Testis (tissue), 2 donors: ENCODE measurements at regions not wholly inside any gene's neighbourhood (a gene's known extent, or its start where the extent isn't known, plus 50 kb on each side); places are given as distances from the start of the nearest gene placed in this dataset.
"Not testable (repeated sequence)": the region's sequence is repeated elsewhere in the genome, so short reads cannot be mapped to it uniquely, and the experiment has no call there.

Experiments
- DNase-seq: peaks from one replicate; pipeline ENCODE4 v3.0.0-alpha.2; 2019
- H3K27ac ChIP-seq, 2 donors: fragments of 200-600 bp; sonication (generic); one replicate each; pipeline ENCODE4 v1.5.1; 2019
- H3K27me3 ChIP-seq: fragments of 200-600 bp; sonication (generic); one replicate; pipeline ENCODE4 v1.5.1; 2019
- H3K36me3 ChIP-seq: fragments of 200-600 bp; sonication (generic); one replicate; pipeline ENCODE4 v1.5.1; 2017; ENCODE audit warnings: low read depth; ENCODE audit errors: missing control alignments
- H3K4me1 ChIP-seq: fragments of 200-600 bp; sonication (generic); one replicate; pipeline ENCODE4 v1.5.1; 2019
- H3K4me3 ChIP-seq, 2 donors: fragments of 200-600 bp; sonication (generic); one replicate each; pipeline ENCODE4 v1.5.1; 2017 to 2019
- H3K9me3 ChIP-seq: fragments of 200-600 bp; sonication (generic); one replicate; pipeline ENCODE4 v1.5.1; 2017
- CTCF ChIP-seq, 3 experiments: fragments of 450-650 bp in 2 of 3; fragments of 200-600 bp in 1 of 3; sonication (generic) in 1 of 3; IDR thresholded peaks; one replicate each; pipeline ENCODE4 v1.5.1; 2016 to 2019; ENCODE audit warnings: antibody characterized with exemption in 3 of 3, mild to moderate bottlenecking in 2 of 3, moderate library complexity in 1 of 3
- POLR2A ChIP-seq: fragments of 450-650 bp; IDR thresholded peaks from one replicate; pipeline ENCODE4 v1.6.1; 2017; ENCODE audit warnings: antibody characterized with exemption, mild to moderate bottlenecking, moderate library complexity
- WGBS, 2 donors: methylation state at CpG; one replicate each; pipeline ENCODE4 v1.1.5; 2018; 5-methylcytosine and 5-hydroxymethylcytosine counted together
- intact Hi-C: fragments of 100-400 bp; cut with DNase I; formaldehyde crosslinking; loops from one replicate; pipeline ENCODE4 v1.15.1; 2023; ENCODE audit warnings: low total_unique reads
- small RNA-seq, 2 donors: library from RNA; depleted of rRNA; stranded (forward); fragments of <200 nt; gene quantifications; one replicate each; pipeline ENCODE3, GENCODE V24; 2016

GRCh38 chrX:137118536-137118935 is 84.7 kb upstream of the GPR101 start:
- no peak for DNase-seq
- 67 to 71% methylated on average over 1 of the region's 1 CpG for WGBS, 2 donors
- Histone ChIP-seq H3K36me3 (no peaks in the 10 kb centered on the region), H3K27me3 (no peaks in the 10 kb centered on the region), H3K9me3 (no peaks in the 10 kb centered on the region), H3K4me3 (no peak overlapping the region), H3K27ac (no peak overlapping the region), H3K4me1 (no peaks in the 10 kb centered on the region)
- intact Hi-C loops, result no loop called here
- TF ChIP-seq POLR2A (no peak), CTCF (IDR thresholded peaks at IDR 0.05) (no peak)

GRCh38 chrX:137118136-137118535 is 84.3 kb upstream of the GPR101 start:
- no peaks in the 10 kb centered on the region for H3K4me1 ChIP-seq
- no peak overlapping the region for H3K4me3 ChIP-seq
- H3K9me3 ChIP-seq, result no peaks in the 10 kb centered on the region
- no peaks in the 10 kb centered on the region for H3K36me3 ChIP-seq
- TF ChIP-seq POLR2A (no peak), CTCF (IDR thresholded peaks at IDR 0.05) (no peak)
- WGBS, 2 donors, result 43 to 47% methylated on average over 2 of the region's 2 CpGs
- DNase-seq, result no peak
- intact Hi-C loops, result no loop called here
- no peaks in the 10 kb centered on the region for H3K27me3 ChIP-seq
- no peak overlapping the region for H3K27ac ChIP-seq

GRCh38 chrX:137107877-137108276 is 74.1 kb upstream of the GPR101 start:
- H3K36me3 ChIP-seq, H3K27me3 ChIP-seq, H3K4me1 ChIP-seq, H3K4me3 ChIP-seq, intact Hi-C loops, DNase-seq, H3K9me3 ChIP-seq, H3K27ac ChIP-seq: not testable (repeated sequence)
- 94 to 100% methylated on average over 3 of the region's 3 CpGs for WGBS, 2 donors

- intact Hi-C loops, result no loop called here
- DNase-seq, result no peak
- no peaks in the 10 kb centered on the region for H3K9me3 ChIP-seq
- H3K27me3 ChIP-seq, result no peaks in the 10 kb centered on the region
- H3K4me1 ChIP-seq, result no peaks in the 10 kb centered on the region
- no peak overlapping the region for H3K4me3 ChIP-seq
- WGBS, 2 donors, result 57 to 67% methylated on average over 6 to 7 of the region's 7 CpGs
- no peaks in the 10 kb centered on the region for H3K36me3 ChIP-seq
- no peak for TF ChIP-seq POLR2A
- no peak for TF ChIP-seq CTCF (IDR thresholded peaks at IDR 0.05)
- no peak overlapping the region for H3K27ac ChIP-seq
These were observed 67.6 kb upstream of the GPR101 start for GRCh38 chrX:137101273-137101990.

Small RNA genes lying in the stretch of these regions (small RNA-seq; reads per million reads assigned to genes)
- gene AL355309.1, result 0 reads per million in 2 donors
